Mesodermal cell (in vitro differentiated cells): ENCODE measurements at regions not wholly inside any gene's neighbourhood (a gene's known extent, or its start where the extent isn't known, plus 50 kb on each side); places are given as distances from the start of the nearest gene placed in this dataset.
"Not testable (repeated sequence)": the region's sequence is repeated elsewhere in the genome, so short reads cannot be mapped to it uniquely, and the experiment has no call there.

ENCODE experiments used
- H3K27ac ChIP-seq: 2 replicates; pipeline ENCODE4 v1.7.0; 2013; ENCODE audit warnings: mild to moderate bottlenecking, low read depth, low read length, moderate library complexity; ENCODE audit not compliant: severe bottlenecking
- H3K36me3 ChIP-seq: 2 replicates; pipeline ENCODE4 v1.7.1; 2013; ENCODE audit warnings: mild to moderate bottlenecking, low read length, moderate library complexity; ENCODE audit not compliant: control insufficient read depth, insufficient read depth
- H3K4me1 ChIP-seq: one replicate; pipeline ENCODE4 v1.7.1; 2013; ENCODE audit warnings: mild to moderate bottlenecking, low read length; ENCODE audit not compliant: insufficient read depth, control insufficient read depth, poor library complexity, severe bottlenecking
- H3K4me3 ChIP-seq: 2 replicates; pipeline ENCODE4 v1.7.0; 2013; ENCODE audit warnings: low read length, control low read depth, mild to moderate bottlenecking; ENCODE audit not compliant: insufficient read depth, poor library complexity, severe bottlenecking; ENCODE audit errors: extremely low read depth
- H3K9me3 ChIP-seq: 2 replicates; pipeline ENCODE4 v1.7.1; 2013; ENCODE audit warnings: mild to moderate bottlenecking, low read length, moderate library complexity; ENCODE audit not compliant: control insufficient read depth
- WGBS, 2 experiments: methylation state at CpG; one replicate each; pipeline ENCODE4 v1.1.5; 2013; ENCODE audit warnings: missing lambda C conversion rate in 2 of 2; ENCODE audit not compliant: insufficient coverage in 2 of 2; 5-methylcytosine and 5-hydroxymethylcytosine counted together

DNA sequence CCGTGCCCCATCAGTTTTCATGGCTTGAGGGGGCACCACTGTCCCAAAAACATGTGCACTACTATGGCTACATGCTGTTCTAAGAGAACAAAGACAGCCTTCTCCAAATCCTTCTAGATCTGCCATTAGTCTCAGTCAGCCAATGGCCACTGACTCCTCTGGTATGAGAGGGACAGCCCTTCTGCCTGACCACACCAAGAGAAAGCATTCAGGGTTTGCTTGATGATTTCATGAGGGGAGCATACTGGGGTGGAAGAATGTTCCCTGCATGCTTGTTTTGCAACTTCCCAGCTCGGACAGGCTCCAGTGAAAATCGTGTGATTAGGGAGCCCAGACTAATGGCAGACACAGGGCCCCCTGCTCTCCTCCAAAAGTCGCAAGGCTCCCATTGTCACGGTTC, 199.6 kb upstream of the ALG10B start:
- Histone ChIP-seq H3K27ac (no peak overlapping the region), H3K36me3 (no peaks in the 10 kb centered on the region), H3K9me3 (peaks cover 74% of the 10 kb centered on the region), H3K4me1 (no peaks in the 10 kb centered on the region), H3K4me3 (no peak overlapping the region)
- WGBS, 2 experiments = 40% methylated on average over 1 of the region's 5 CpGs

DNA sequence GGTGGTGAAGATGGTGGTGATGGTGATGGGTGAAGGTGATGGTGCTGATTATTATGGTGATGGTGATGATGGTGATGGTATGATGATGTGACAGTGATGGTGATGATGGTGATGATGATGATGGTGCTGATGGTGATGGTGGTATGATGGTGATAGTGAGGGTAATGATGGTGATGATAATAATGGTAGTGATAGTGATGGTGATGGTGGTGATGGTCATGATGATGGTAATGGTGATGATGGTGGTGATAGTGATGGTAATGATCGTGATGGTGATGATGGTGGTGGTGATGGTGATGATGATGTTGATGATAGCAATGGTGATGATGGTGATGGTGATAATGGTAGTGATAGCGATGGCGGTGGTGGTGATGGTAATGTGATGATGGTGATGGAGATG, 197.9 kb upstream of the ALG10B start:
- Histone ChIP-seq H3K9me3 (peaks cover 65% of the 10 kb centered on the region), H3K36me3 (no peaks in the 10 kb centered on the region), H3K4me1 (no peaks in the 10 kb centered on the region), H3K27ac (no peak overlapping the region), H3K4me3 (no peak overlapping the region)
- WGBS, 2 experiments = 83 to 84% methylated on average over 3 of the region's 3 CpGs

DNA sequence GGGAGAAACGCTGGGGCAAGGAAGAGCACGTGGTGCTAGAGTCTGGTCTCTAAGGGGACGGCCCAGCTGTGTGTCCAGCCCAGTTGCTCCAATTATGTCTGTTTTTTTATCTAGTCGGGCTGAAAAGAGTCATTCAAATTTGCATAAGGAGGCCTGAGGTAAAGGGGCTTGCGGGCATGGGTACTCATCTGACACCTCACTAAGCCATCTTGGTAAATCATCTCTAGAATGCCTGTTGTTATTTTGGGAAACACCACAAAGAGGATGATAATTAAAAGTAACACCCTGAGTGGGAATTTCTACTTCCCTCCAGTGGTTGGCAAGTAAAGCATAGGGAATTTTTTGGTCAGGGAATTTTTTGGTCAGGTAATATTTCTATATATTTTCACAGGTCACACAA, 196.1 kb upstream of the ALG10B start:
- Histone ChIP-seq H3K4me3 (no peak overlapping the region), H3K36me3 (no peaks in the 10 kb centered on the region), H3K4me1 (no peaks in the 10 kb centered on the region), H3K9me3 (peaks cover 59% of the 10 kb centered on the region), H3K27ac (no peak overlapping the region)
- 32 to 42% methylated on average over 3 of the region's 5 CpGs for WGBS, 2 experiments

DNA sequence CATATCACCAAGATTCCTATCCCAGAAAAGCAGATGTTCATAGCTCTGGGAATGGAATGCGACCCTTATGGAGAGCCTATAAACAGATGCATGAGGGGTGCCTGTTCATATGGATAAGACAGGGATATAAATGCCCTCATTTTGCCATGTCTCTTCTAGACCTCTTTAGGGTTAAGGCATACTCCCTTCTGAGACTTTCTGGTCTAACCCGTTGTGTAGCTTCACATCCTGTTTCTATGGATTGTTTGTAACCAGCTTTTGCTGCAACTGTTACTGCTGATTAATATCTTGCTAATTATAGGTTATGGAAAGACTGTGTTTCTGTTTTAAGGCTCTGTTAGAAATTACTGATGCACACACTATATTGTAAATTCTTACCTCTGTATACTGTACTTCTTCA, 193.5 kb upstream of the ALG10B start:
- H3K36me3 ChIP-seq, H3K4me3 ChIP-seq, H3K27ac ChIP-seq, H3K4me1 ChIP-seq: not testable (repeated sequence)
- no CpG with 5 or more reads among the region's 2 CpGs for WGBS, 2 experiments
- H3K9me3 ChIP-seq = peaks cover 68% of the 10 kb centered on the region

DNA sequence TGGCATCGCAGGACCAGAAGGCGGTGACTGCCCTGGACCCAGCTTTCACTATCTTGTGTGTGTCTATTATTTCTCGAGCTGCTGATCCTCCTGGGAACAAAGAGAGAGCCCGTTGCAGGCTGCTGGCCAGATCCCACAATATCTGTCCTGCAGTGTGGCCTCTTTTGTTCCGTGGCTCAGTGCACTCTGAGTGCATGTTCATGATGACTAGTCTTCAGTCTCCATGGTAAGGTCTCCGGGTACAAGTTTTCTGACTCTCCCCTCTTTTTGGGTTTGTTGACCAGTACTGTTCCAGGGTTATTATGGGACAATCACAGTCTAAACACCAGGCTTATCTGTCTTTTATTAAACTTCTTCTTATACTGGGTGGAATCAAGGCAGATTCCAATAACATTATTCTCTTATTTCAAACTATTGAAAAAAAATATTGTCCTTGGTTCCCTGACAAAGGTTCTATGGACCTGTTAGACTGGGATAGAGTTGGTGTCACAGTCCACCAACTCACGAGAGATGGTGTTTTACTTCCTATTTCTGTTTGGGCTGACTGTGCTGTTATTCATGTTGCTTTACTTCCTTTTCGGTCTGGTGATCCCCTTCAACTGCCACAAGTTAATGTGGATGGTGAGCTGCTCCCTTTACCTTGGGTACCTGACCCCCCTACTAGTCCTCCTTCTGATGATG, 192.9 kb upstream of the ALG10B start:
- Histone ChIP-seq H3K4me3 (no peak overlapping the region), H3K27ac (no peak overlapping the region), H3K4me1 (no peaks in the 10 kb centered on the region), H3K9me3 (peaks cover 61% of the 10 kb centered on the region), H3K36me3 (no peaks in the 10 kb centered on the region)
- 64 to 66% methylated on average over 5 to 6 of the region's 8 CpGs for WGBS, 2 experiments

DNA sequence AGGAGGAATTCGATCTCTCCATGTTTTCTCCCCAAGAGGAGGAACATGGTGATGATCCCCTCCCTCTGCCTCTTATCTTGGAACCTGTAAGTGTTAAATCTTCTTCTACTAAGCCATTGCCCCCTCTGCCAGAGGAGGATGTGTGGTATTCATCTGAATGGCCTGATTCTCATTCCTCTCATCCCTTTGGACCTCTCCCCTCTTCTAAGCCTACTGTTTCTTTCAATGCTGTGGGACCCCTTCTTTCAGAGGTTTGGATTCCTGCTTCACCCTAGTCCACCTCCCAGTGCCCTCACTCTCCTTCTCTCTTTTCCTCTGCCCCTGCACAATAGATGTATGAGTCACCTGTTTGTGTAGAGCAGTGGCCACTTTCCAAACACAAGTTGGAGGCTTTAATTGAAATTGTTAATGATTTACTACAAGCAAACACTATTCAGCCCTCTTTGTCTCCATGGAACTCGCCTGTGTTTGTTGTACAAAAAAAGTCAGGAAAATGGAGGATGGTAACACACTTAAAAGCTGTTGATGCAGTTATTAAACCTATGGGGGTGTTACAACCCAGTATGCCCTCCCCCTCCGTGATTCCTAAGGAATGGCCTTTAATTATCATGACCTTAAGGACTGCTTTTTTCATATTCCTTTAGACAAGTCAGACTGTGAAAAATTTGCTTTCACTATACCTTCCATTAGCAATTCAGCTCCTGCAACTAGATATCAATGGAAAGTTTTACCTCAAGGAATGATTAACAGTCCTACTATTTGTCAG, 192.1 kb upstream of the ALG10B start:
- Histone ChIP-seq H3K4me3 (no peak overlapping the region), H3K9me3 (peaks cover 55% of the 10 kb centered on the region)
- 0 to 10% methylated on average over 1 of the region's 3 CpGs for WGBS, 2 experiments

DNA sequence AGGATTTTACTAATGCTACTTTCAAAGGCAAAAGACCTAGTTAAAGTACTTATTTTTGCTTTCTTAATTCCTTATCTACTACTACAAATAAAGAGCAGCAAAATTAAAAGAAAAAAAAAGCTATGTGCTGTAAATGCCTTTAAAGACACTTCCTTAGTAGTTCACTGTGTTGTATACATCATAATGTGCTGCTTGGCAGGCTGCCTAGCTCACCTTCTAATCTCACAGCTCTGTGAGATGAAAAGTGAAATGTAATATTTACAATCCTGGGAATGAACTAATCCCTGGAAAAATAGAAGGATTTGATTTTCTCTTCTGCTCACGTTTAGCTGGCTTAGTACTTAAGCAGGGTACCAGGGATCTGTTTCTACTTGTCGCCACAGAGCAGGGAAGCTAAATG, 184.4 kb upstream of the ALG10B start:
- no peak overlapping the region for H3K27ac ChIP-seq
- H3K9me3 ChIP-seq = peaks cover 43% of the 10 kb centered on the region
- no peaks in the 10 kb centered on the region for H3K36me3 ChIP-seq
- H3K4me3 ChIP-seq = no peak overlapping the region
- no peaks in the 10 kb centered on the region for H3K4me1 ChIP-seq
- 67% methylated on average over 2 of the region's 2 CpGs; no CpG with 5 or more reads in 1 of the 2 experiments for WGBS, 2 experiments

More for the DNA sequence above, 192.1 kb upstream of the ALG10B start:
- no peak overlapping the region for H3K27ac ChIP-seq
- H3K4me1 ChIP-seq = no peaks in the 10 kb centered on the region
- H3K36me3 ChIP-seq = no peaks in the 10 kb centered on the region

DNA sequence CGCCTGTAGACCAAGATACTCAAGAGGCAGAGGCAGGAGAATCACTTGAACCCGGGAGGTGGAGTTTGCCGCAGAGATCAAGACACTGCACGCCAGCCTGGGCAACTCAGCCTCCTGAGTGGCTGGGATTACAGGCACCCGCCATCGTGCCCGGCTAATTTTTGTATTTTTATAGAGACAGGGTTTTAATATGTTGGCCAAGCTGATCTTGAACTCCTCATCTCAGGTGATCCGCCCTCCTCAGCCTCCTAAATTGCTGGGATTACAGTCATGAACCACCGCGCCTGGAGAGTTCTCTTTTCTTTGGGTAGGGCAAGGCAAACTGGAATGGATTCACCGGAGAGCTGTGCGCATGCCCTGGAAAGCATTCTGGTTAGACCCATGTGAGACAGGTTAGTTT, 179.3 kb upstream of the ALG10B start:
- Histone ChIP-seq H3K4me1 (no peaks in the 10 kb centered on the region), H3K9me3 (peaks cover 31% of the 10 kb centered on the region), H3K4me3 (no peak overlapping the region), H3K27ac (no peak overlapping the region), H3K36me3 (no peaks in the 10 kb centered on the region)
- 87 to 92% methylated on average over 7 to 11 of the region's 12 CpGs for WGBS, 2 experiments

DNA sequence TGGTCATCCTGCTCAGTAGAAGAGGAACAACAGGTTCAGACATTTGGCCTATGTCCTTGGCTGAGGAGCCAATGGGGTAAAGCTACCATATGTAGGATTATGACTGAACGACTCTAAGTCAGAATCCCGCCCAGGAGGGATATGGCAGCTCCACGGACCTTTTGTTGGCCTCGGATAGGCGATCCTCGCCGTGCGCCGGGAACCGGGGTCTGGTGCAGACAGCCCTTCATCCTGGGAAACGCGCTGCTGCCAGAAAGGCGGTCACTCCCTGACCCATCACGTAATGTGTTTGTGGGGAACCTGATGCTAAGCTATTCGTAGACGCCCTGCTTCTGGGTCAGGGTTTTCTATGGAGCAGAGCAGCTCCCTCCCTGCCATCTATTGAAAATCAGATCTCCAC, 178.9 kb upstream of the ALG10B start:
- WGBS, 2 experiments = 85% methylated on average over 10 to 16 of the region's 16 CpGs
- H3K9me3 ChIP-seq = peaks cover 28% of the 10 kb centered on the region
- no peak overlapping the region for H3K4me3 ChIP-seq
- H3K36me3 ChIP-seq = no peaks in the 10 kb centered on the region
- H3K27ac ChIP-seq = no peak overlapping the region
- H3K4me1 ChIP-seq = no peaks in the 10 kb centered on the region

DNA sequence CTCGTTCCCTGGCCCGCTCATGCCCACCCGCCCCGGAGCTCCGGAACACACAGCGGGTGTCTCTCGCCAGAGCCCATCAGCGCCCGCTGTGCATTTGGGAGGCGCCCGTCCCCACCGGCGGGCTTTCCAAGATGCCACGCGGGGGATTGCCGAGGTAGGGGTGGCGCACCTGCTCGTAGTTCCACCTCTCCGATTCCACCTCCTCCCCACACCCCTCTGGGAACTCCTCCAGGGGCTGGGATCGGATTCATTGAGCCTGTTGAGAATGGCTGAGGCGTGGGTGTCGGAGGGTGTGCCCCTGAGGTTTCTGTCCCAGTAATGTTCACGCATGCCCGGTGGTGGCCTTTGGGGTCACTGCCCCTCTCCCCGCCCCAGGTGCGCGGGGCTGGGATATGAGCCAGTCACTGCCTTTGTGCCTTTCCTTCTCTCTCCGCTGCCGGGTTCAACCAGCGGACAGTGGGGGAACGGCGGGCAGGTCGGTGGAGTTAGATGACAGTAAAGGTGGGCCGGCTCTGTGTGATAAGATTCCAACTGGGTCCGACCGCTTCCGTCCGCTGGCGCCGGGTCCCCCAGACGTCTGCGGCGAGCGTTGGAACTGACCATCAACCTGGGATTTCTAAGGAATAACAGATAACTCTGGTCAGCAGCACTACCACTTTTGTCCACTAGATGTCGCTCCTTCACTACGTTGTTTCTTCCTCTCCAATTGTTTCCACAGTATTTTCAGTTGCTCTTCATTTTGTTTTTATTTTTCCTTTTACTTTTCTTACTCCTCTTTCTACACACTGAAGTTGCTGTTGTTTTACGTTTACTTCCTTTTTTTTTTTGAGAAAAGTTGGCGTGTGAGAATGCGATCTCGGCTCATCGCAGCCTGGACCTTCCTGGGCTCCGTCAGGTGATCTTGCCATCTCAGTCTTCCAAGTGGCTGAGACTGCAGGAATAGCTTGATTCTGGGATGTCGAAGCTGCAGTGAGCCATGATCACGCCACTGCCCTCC, 178.1 kb upstream of the ALG10B start:
- Histone ChIP-seq H3K27ac (no peak overlapping the region), H3K36me3 (no peaks in the 10 kb centered on the region), H3K4me3 (no peak overlapping the region), H3K9me3 (peaks cover 28% of the 10 kb centered on the region), H3K4me1 (no peaks in the 10 kb centered on the region)
- WGBS, 2 experiments = 55 to 62% methylated on average over 34 to 37 of the region's 54 CpGs
